HuH-7 (cell line): ENCODE measurements at regions not wholly inside any gene's neighbourhood (a gene's known extent, or its start where the extent isn't known, plus 50 kb on each side); places are given as distances from the start of the nearest gene placed in this dataset.
"Not testable (repeated sequence)": the region's sequence is repeated elsewhere in the genome, so short reads cannot be mapped to it uniquely, and the experiment has no call there.

Experiments used
- DNase-seq: peaks from one replicate; pipeline ENCODE4 v3.0.0; 2011; ENCODE audit warnings: low spot score

GRCh38 chr3:162658003-162658402, 1161.4 kb downstream of the OTOL1 start:
- no peak for DNase-seq

DNA sequence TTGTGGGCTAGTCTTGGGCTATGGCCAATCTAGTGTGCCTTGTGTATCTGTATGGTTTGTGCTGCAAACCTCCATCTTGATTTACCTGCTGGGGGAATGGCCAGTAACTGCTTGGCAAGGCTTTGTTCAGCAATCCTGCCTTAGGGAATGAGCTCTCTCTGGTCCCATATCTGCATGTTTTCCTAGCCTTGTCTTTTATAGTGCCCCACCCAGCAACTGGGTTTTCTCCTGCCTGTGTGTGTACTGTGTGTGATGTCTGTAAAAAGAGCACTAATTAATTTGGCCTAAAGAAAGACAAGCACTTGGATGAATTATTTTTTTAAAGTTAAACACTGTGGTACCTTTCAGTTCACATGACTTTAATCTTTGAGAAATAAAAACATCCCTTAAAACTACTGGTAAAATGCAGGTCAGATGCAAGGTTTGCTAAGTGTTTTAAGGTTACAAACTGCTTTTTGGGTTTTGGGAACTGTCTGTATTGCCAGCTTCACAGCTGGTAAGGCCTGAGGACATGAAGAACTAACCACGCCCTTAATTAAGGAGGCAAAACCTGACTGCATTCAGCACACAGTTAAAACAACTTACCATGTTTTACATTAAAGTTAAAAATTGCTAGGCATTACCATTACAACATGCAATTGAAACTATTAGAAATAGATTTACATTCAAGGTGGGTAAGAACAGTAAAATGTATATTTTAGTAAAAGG, 1169.2 kb downstream of the OTOL1 start:
- no peak for DNase-seq

DNA sequence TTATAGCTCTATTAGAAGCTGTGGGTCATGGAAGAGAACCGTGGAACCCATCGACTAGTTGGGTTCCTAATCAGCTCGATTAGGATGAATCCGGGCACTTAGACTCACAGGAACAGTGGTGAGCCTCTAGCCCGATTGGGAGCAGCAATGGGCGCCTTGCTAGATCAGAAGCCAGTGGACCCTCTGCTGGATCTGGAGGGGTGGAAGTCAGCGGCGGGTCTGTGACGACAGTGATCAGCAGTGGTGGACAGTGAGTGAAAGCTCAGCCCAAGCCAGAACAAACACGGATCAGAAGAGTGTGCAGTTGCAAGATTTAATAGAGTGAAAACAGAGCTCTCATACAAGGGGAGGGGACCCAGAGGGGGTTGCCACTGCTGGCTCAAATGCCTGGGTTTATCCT, 1170.2 kb downstream of the OTOL1 start:
- DNase-seq, result no peak

GRCh38 chr3:162670181-162670580, 1173.6 kb downstream of the OTOL1 start:
- DNase-seq, result no peak

GRCh38 chr3:162677475-162677874, 1180.9 kb downstream of the OTOL1 start:
- DNase-seq, result no peak

GRCh38 chr3:162678941-162679340, 1182.3 kb downstream of the OTOL1 start:
- no peak for DNase-seq

DNA sequence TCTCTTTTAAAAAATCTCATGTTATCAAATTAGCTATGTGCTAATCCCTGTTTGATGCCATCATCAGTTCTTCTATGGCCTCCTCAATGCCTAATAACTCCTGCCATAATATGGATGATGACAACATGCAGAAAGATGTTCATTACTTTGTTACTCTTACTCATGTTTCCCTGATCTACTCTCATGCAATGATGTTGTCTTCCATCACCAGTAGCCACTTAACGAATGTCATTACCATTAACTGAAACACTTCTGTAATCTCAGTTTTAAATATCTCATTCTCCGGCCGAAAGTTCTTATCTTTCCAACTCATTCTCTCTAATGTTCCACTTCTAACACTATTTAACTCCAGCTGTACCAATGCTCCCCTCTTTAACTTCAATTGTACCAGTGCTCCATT, 1187.7 kb downstream of the OTOL1 start:
- no peak for DNase-seq

GRCh38 chr3:162699291-162699690, 1202.7 kb downstream of the OTOL1 start:
- no peak for DNase-seq

- no peak for DNase-seq
These were observed 1204.6 kb downstream of the OTOL1 start for GRCh38 chr3:162701211-162701610.

DNA sequence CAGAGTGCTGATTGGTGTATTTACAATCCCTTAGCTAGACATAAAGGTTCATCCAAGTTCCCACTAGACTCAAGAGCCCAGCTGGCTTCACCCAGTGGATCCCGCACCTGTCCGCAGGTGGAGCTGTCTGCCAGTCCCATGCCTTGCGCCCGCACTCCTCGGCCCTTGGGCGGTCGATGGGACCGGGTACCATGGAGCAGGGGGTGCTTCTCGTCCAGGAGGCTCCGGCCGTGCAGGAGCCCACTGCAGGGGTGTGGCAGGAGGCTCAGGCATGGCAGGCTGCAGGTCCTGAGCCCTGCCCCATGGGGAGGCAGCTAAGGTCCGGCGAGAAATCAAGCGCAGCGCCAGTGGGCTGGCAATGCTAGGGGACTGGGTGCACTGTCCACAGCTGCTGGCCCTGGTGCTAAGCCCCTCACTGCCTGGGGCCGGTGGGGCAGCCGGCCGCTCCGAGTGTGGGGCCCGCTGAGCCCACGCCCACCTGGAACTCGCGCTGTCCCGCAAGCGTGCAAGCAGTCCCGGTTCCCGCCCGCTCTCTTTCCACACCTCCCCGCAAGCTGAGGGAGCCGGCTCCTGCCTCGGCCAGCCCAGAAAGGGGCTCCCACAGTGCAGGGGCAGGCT, 1206.3 kb downstream of the OTOL1 start:
- DNase-seq, result no peak

- no peak for DNase-seq
These were observed 1207.6 kb downstream of the OTOL1 start for GRCh38 chr3:162704238-162704637.

DNA sequence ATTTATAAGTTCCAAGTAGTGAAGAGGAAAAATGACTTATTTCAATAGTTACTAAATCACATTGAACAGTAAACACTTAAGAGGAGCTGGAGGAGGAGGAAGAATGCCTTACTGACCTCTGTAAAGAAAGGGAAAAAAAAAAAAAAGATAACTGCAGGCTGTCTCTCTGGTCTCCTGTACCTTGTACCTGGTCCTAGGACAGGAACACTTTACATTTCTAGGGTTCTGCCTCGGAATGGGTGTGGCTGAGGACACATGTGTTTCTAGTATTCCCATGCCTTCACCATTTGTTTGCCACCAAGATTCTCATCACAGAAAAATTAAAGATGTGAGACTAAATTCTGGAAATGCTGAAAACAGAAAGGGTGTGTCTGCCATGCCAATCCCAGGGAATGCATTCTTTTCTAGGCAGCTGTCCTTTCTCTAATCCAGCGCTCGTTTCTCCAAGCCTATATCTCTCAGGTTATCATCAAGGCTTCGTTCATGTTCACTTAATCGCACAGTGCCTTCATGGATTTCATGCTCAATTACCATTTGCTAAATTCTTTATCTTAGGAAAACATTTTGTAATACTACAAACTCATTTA, 1208.3 kb downstream of the OTOL1 start:
- DNase-seq, result no peak

GRCh38 chr3:162708394-162708793, 1211.8 kb downstream of the OTOL1 start:
- not testable (repeated sequence) for DNase-seq

GRCh38 chr3:162708942-162709706, 1212.5 kb downstream of the OTOL1 start:
- not testable (repeated sequence) for DNase-seq

- DNase-seq, result no peak
These were observed 1213.9 kb downstream of the OTOL1 start for GRCh38 chr3:162710332-162711112.

GRCh38 chr3:162717074-162717473, 1220.5 kb downstream of the OTOL1 start:
- not testable (repeated sequence) for DNase-seq

DNA sequence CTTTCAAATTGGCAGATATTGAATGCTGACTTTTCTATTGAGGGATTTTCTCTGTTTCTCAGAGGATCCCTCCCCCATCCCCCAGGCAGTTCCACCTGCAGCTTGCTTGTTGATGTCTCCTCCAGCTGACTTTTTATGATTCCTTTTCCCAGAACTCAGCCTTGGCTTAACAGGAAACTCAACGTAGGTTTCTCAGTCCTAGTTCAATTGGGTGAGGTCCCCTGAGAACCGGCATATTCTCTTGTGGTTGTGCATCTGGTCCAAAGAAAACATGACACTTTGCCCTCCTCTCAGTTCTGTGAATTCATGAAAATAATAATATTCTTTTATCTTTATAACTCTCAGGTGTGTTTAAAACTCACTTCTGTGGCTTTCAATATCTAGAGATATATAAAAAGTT, 1222.1 kb downstream of the OTOL1 start:
- no peak for DNase-seq

DNA sequence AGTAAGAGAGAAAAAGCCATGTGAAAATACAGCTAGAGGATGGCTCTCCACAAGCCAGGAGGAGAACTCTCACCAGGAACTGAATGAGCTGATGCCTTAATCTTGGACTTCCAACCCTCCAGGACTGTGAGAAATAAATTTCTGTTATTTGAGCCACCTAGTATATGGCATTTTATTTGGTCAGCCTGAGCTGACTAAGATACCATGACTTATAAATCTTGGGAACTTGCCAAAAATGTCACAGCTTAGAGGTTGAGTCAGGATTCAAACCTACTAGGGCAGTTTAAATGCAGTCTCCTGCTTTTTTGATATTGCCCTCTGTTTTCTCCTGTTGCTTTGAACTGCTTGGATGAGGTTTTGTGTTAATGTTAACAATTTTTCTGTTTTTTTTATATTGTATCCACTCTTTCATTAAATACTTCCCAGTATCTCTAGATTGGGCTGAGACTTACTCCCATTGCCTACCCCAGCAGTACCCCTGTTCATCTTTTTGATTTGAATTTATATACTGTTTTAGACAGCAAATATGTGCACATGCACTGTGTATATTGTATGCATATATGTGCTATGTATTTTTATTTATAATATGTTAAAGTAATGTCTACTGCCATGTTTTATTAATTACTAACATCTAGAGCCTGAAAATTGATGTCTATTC, 1223.2 kb downstream of the OTOL1 start:
- DNase-seq, result no peak

DNA sequence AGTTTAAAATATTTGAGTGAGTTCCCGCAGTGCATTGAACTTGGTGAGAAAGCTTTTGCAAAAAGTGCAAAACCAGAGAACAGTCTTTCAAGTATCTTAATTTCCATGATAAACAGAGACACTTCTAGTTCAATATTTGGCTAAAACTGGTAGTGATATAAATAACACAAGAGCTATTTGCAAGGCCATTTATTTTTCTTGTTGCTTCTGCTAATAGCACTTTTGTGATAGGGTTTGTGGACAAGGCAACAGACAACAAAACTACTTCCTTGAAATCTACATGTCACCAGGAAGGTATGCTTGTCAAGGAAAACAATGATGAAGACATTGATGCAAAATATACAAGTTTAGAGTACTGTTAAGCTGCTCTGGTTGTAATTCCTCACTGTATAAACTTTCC, 1225.1 kb downstream of the OTOL1 start:
- no peak for DNase-seq

DNA sequence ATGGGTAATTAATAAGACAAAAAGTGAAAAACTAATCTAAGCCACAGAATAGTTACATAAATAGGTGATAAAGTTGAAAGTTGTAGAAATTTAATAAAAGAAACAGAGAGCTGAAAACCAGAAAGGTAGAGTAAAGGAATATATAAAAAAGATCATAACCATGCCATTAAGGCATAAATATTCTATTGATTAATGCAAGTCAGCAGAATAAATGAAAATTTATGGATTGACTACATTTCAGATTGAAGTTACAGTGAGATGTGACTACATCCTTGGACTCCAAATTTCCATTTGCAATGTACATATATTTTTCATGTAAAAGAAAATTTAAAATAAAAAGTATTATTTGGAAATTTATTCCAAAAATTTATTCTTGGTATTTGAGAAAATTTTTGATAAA, 1225.7 kb downstream of the OTOL1 start:
- DNase-seq, result no peak

- not testable (repeated sequence) for DNase-seq
These were observed 1226.2 kb downstream of the OTOL1 start for GRCh38 chr3:162722796-162723195.
